H9 (cell line): ENCODE measurements at regions not wholly inside any gene's neighbourhood (a gene's known extent, or its start where the extent isn't known, plus 50 kb on each side); places are given as distances from the start of the nearest gene placed in this dataset.

Source experiments
- DNase-seq: peaks from one replicate; pipeline ENCODE4 v3.0.0-alpha.2; 2017
- H2AFZ ChIP-seq: one replicate; pipeline ENCODE4 v1.6.1; 2013; ENCODE audit warnings: mild to moderate bottlenecking, low read length, control low read depth, moderate library complexity
- H2AK5ac ChIP-seq: 2 replicates; pipeline ENCODE4 v1.6.1; 2013; ENCODE audit warnings: low read length, control low read depth, mixed read lengths; ENCODE audit not compliant: insufficient read length
- H2BK120ac ChIP-seq: one replicate; pipeline ENCODE4 v1.6.1; 2013; ENCODE audit warnings: low read depth, mild to moderate bottlenecking, low read length, control low read depth, inconsistent platforms; ENCODE audit not compliant: poor library complexity, severe bottlenecking
- H2BK12ac ChIP-seq: 2 replicates; pipeline ENCODE4 v1.6.1; 2013; ENCODE audit warnings: low read length, control low read depth, mixed read lengths, low read depth; ENCODE audit not compliant: insufficient read length
- H2BK15ac ChIP-seq: 2 replicates; pipeline ENCODE4 v1.6.1; 2013; ENCODE audit warnings: low read depth, low read length, control low read depth
- H2BK20ac ChIP-seq: one replicate; pipeline ENCODE4 v1.6.1; 2013; ENCODE audit warnings: low read depth, mild to moderate bottlenecking, low read length, control low read depth, inconsistent platforms; ENCODE audit not compliant: poor library complexity, severe bottlenecking
- H2BK5ac ChIP-seq: 2 replicates; pipeline ENCODE4 v1.6.1; 2013; ENCODE audit warnings: low read length, control low read depth, mixed read lengths; ENCODE audit not compliant: insufficient read length
- H3K14ac ChIP-seq: 2 replicates; pipeline ENCODE4 v1.6.1; 2013; ENCODE audit warnings: low read length, control low read depth; ENCODE audit not compliant: insufficient read depth
- H3K18ac ChIP-seq: 2 replicates; pipeline ENCODE4 v1.6.1; 2013; ENCODE audit warnings: low read depth, mild to moderate bottlenecking, mixed read lengths, low read length, control low read depth; ENCODE audit not compliant: insufficient read length
- H3K23ac ChIP-seq: 2 replicates; pipeline ENCODE4 v1.6.1; 2013; ENCODE audit warnings: low read length, control low read depth, mixed read lengths, low read depth; ENCODE audit not compliant: insufficient read length
- H3K23me2 ChIP-seq: 2 replicates; pipeline ENCODE4 v1.6.1; 2013; ENCODE audit warnings: low read depth, mild to moderate bottlenecking, mixed read lengths, low read length, control low read depth; ENCODE audit not compliant: insufficient read length, poor library complexity, severe bottlenecking
- H3K27ac ChIP-seq: 2 replicates; pipeline ENCODE4 v1.5.1; 2013; ENCODE audit warnings: low read length, control low read depth, mixed read lengths, low read depth; ENCODE audit not compliant: insufficient read length
- H3K27me3 ChIP-seq: 2 replicates; pipeline ENCODE4 v1.6.1; 2013; ENCODE audit warnings: low read length, control low read depth, inconsistent platforms; ENCODE audit not compliant: insufficient read depth
- H3K4ac ChIP-seq: 2 replicates; pipeline ENCODE4 v1.6.1; 2013; ENCODE audit warnings: low read depth, mild to moderate bottlenecking, control low read depth, inconsistent platforms, low read length, moderate library complexity
- H3K4me1 ChIP-seq: 2 replicates; pipeline ENCODE4 v1.6.1; 2013; ENCODE audit warnings: low read length, control low read depth, inconsistent platforms; ENCODE audit not compliant: insufficient read depth
- H3K4me2 ChIP-seq: 2 replicates; pipeline ENCODE4 v1.6.1; 2013; ENCODE audit warnings: low read length, control low read depth, mixed read lengths; ENCODE audit not compliant: insufficient read length, insufficient read depth
- H3K56ac ChIP-seq: 2 replicates; pipeline ENCODE4 v1.6.1; 2013; ENCODE audit warnings: low read depth, mild to moderate bottlenecking, mixed read lengths, low read length, control low read depth; ENCODE audit not compliant: insufficient read length
- H3K79me1 ChIP-seq: 2 replicates; pipeline ENCODE4 v1.6.1; 2013; ENCODE audit warnings: low read depth, mild to moderate bottlenecking, moderate library complexity, low read length, control low read depth, inconsistent platforms; ENCODE audit not compliant: insufficient read depth, poor library complexity, severe bottlenecking
- H3K79me2 ChIP-seq: 2 replicates; pipeline ENCODE4 v1.6.1; 2013; ENCODE audit warnings: low read length, control low read depth, inconsistent platforms; ENCODE audit not compliant: insufficient read depth
- H3K9ac ChIP-seq: 2 replicates; pipeline ENCODE4 v1.6.1; 2013; ENCODE audit warnings: low read length, control low read depth, mixed read lengths; ENCODE audit not compliant: insufficient read length; ENCODE audit errors: extremely low read depth
- H3K9me3 ChIP-seq: one replicate; pipeline ENCODE4 v1.6.1; 2013; ENCODE audit warnings: low read depth, low read length, inconsistent platforms; ENCODE audit not compliant: control insufficient read depth
- H3T11ph ChIP-seq: one replicate; pipeline ENCODE4 v1.6.1; 2013; ENCODE audit warnings: mild to moderate bottlenecking, low read length, control low read depth, inconsistent platforms
- H4K20me1 ChIP-seq: one replicate; pipeline ENCODE4 v1.6.1; 2013; ENCODE audit not compliant: control insufficient read depth, insufficient read length, insufficient read depth
- H4K5ac ChIP-seq: 2 replicates; pipeline ENCODE4 v1.6.1; 2013; ENCODE audit warnings: low read depth, mild to moderate bottlenecking, mixed read lengths, low read length, control low read depth; ENCODE audit not compliant: insufficient read length
- H4K8ac ChIP-seq: replicated peaks from 2 replicates; pipeline ENCODE4 v1.6.1; 2013; ENCODE audit warnings: low read length, control low read depth, mixed read lengths, low read depth; ENCODE audit not compliant: insufficient read length
- H4K91ac ChIP-seq: 2 replicates; pipeline ENCODE4 v1.6.1; 2013; ENCODE audit warnings: low read depth, mild to moderate bottlenecking, moderate library complexity, mixed read lengths, low read length, control low read depth; ENCODE audit not compliant: insufficient read length
- H3K27ac Mint-ChIP-seq, 3 experiments: 2 replicates in 2 of 3; 3 replicates in 1 of 3; pipeline ENCODE4 v1.8.0; 2020 to 2021; ENCODE audit warnings: mixed read lengths in 3 of 3, mild to moderate bottlenecking in 1 of 3, moderate library complexity in 1 of 3
- H3K27me3 Mint-ChIP-seq: 2 replicates; pipeline ENCODE4 v1.8.0; 2021; ENCODE audit warnings: low read depth, mild to moderate bottlenecking, moderate library complexity, mixed read lengths
- H3K36me3 Mint-ChIP-seq, 3 experiments: 2 replicates in 2 of 3; 3 replicates in 1 of 3; pipeline ENCODE4 v1.8.0; 2020 to 2021; ENCODE audit warnings: low read depth in 3 of 3, mixed read lengths in 3 of 3; ENCODE audit not compliant: insufficient read depth in 1 of 3
- H3K4me1 Mint-ChIP-seq, 2 experiments: 2 replicates each; pipeline ENCODE4 v1.8.0; 2020; ENCODE audit warnings: mixed read lengths in 2 of 2
- H3K4me3 Mint-ChIP-seq, 2 experiments: 2 replicates in 1 of 2; 3 replicates in 1 of 2; pipeline ENCODE4 v1.8.0; 2020 to 2021; ENCODE audit warnings: mild to moderate bottlenecking in 2 of 2, mixed read lengths in 2 of 2, moderate library complexity in 1 of 2
- H3K9me3 Mint-ChIP-seq, 2 experiments: 2 replicates in 1 of 2; 3 replicates in 1 of 2; pipeline ENCODE4 v1.8.0; 2020; ENCODE audit warnings: mild to moderate bottlenecking in 2 of 2, mixed read lengths in 2 of 2, moderate library complexity in 1 of 2
- CTCF ChIP-seq: fragments of 200-600 bp; sonication (generic); conservative IDR thresholded peaks from 3 replicates; pipeline ENCODE4 v1.8.0; 2021; ENCODE audit warnings: antibody characterized with exemption, mild to moderate bottlenecking
- WGBS: extraction: QIAGEN DNeasy Blood & Tissue Kit; methylation state at CpG from one replicate; pipeline ENCODE4 v1.1.7; 2013; ENCODE audit warnings: missing lambda C conversion rate, low lambda C conversion rate, mixed read lengths; ENCODE audit not compliant: insufficient read length; ENCODE audit errors: extremely low coverage; 5-methylcytosine and 5-hydroxymethylcytosine counted together

- H3K79me2 ChIP-seq: no peaks in the 10 kb centered on the region
- peaks cover 0 to 1% (median 0%) of the 10 kb centered on the region in 3 experiments; a peak in 2 of 7 replicates for H3K36me3 Mint-ChIP-seq
- no peak overlapping the region for H4K91ac ChIP-seq
- H4K5ac ChIP-seq: no peak overlapping the region
- no peak overlapping the region for H4K8ac ChIP-seq
- no peaks in the 10 kb centered on the region for H3K27me3 ChIP-seq
- no peak overlapping the region for H3K23ac ChIP-seq
- no peaks in the 10 kb centered on the region for H3K9me3 Mint-ChIP-seq
- H3K27ac ChIP-seq: no peak overlapping the region
- no CpG with 5 or more reads among the region's 7 CpGs for WGBS
- H2BK15ac ChIP-seq: no peak overlapping the region
- no peaks in the 10 kb centered on the region for H3K9me3 ChIP-seq
- H3K27ac Mint-ChIP-seq: no peak overlapping the region
- H3K9ac ChIP-seq: no peak overlapping the region
- H3K18ac ChIP-seq: no peak overlapping the region
- no peak overlapping the region for H3K4ac ChIP-seq
- H3K56ac ChIP-seq: no peak overlapping the region
- no peak overlapping the region for H3K4me3 Mint-ChIP-seq
- H3T11ph ChIP-seq: no peak overlapping the region
- H4K20me1 ChIP-seq: no peaks in the 10 kb centered on the region
- H3K4me1 Mint-ChIP-seq: peaks cover 28 to 32% of the 10 kb centered on the region in 2 experiments
- no peak for TF ChIP-seq CTCF
- H3K23me2 ChIP-seq: no peaks in the 10 kb centered on the region
- H2AK5ac ChIP-seq: no peak overlapping the region
- H2BK12ac ChIP-seq: no peak overlapping the region
- H3K4me2 ChIP-seq: no peak overlapping the region
- H3K4me1 ChIP-seq: no peaks in the 10 kb centered on the region
- H2BK120ac ChIP-seq: no peak overlapping the region
- H2BK5ac ChIP-seq: no peak overlapping the region
- no peak overlapping the region for H3K14ac ChIP-seq
- peaks cover 27% of the 10 kb centered on the region for H3K27me3 Mint-ChIP-seq
- no peak for DNase-seq
- H2BK20ac ChIP-seq: no peak overlapping the region
- H2AFZ ChIP-seq: no peak overlapping the region
- H3K79me1 ChIP-seq: no peaks in the 10 kb centered on the region
These were observed 111.1 kb downstream of the SINHCAF start for GRCh38 chr12:31214626-31215517.
